HEK293 (cell line): ENCODE measurements at regions not wholly inside any gene's neighbourhood (a gene's known extent, or its start where the extent isn't known, plus 50 kb on each side); places are given as distances from the start of the nearest gene placed in this dataset.

Experiments
- CTCF ChIA-PET: fragments of 350-600 bp; formaldehyde crosslinking; extraction: SDS; loops from one replicate; lab custom pipeline; 2021; ENCODE audit warnings: antibody characterized with exemption; lab: Yijun Ruan, JAX
- POLR2A ChIA-PET: fragments of 300-600 bp; formaldehyde crosslinking; extraction: SDS; loops from one replicate; lab custom pipeline; 2020; ENCODE audit warnings: antibody characterized with exemption, inconsistent platforms; lab: Yijun Ruan, JAX
- H3K27ac ChIP-seq: fragments of 200-500 bp; sonication (Bioruptor generic); 2 replicates; pipeline ENCODE4 v1.5.1; 2014; ENCODE audit warnings: low read depth, low read length, control low read depth, inconsistent platforms; ENCODE audit errors: extremely low read depth
- H3K36me3 ChIP-seq, 2 experiments: fragments of 200-500 bp in 1 of 2; sonication (Bioruptor generic) in 1 of 2; 1 replicate in 1 of 2; 2 replicates in 1 of 2; pipeline ENCODE4 v1.5.1; 2014 to 2017; ENCODE audit warnings: inconsistent platforms in 2 of 2, low read length in 2 of 2; ENCODE audit not compliant: control insufficient read depth in 2 of 2, insufficient read depth in 1 of 2
- H3K4me1 ChIP-seq: fragments of 200-500 bp; sonication (Bioruptor generic); 2 replicates; pipeline ENCODE4 v1.5.1; 2014; ENCODE audit warnings: mild to moderate bottlenecking, low read length, inconsistent platforms; ENCODE audit not compliant: control insufficient read depth, insufficient read depth
- H3K4me3 ChIP-seq: 2 replicates; pipeline ENCODE4 v1.5.1; 2011; ENCODE audit warnings: low read depth, mild to moderate bottlenecking, control low read depth, low read length, moderate library complexity
- H3K9me3 ChIP-seq: fragments of 200-500 bp; sonication (Bioruptor generic); 2 replicates; pipeline ENCODE4 v1.5.1; 2014; ENCODE audit warnings: low read depth, low read length, inconsistent platforms; ENCODE audit not compliant: control insufficient read depth, insufficient read depth
- BCL11A ChIP-seq: fragments of 450-650 bp; formaldehyde crosslinking; IDR thresholded peaks from 2 replicates; pipeline ENCODE4 v1.5.1; 2016; ENCODE audit warnings: low read depth, missing biosample characterization, missing genetic modification characterization
- EGR2 ChIP-seq: fragments of 450-650 bp; formaldehyde crosslinking; IDR thresholded peaks from 2 replicates; pipeline ENCODE4 v1.5.1; 2016; ENCODE audit warnings: low read depth, missing biosample characterization, missing genetic modification characterization
- GLIS1 ChIP-seq: fragments of 450-650 bp; formaldehyde crosslinking; IDR thresholded peaks from 2 replicates; pipeline ENCODE4 v1.5.1; 2016; ENCODE audit warnings: missing biosample characterization, missing genetic modification characterization
- GLIS2 ChIP-seq: fragments of 450-650 bp; formaldehyde crosslinking; IDR thresholded peaks from 2 replicates; pipeline ENCODE4 v1.5.1; 2016; ENCODE audit warnings: missing biosample characterization, missing genetic modification characterization
- IKZF3 ChIP-seq: fragments of 450-650 bp; IDR thresholded peaks from 2 replicates; pipeline ENCODE4 v1.5.0; 2018; ENCODE audit warnings: missing biosample characterization, mild to moderate bottlenecking, missing genetic modification characterization, moderate library complexity
- KLF8 ChIP-seq: fragments of 450-650 bp; formaldehyde crosslinking; IDR thresholded peaks from 2 replicates; pipeline ENCODE4 v1.5.1; 2016; ENCODE audit warnings: missing biosample characterization, missing genetic modification characterization
- SCRT2 ChIP-seq: fragments of 450-650 bp; formaldehyde crosslinking; IDR thresholded peaks from 2 replicates; pipeline ENCODE4 v1.5.1; 2016; ENCODE audit warnings: missing biosample characterization, missing genetic modification characterization
- ZFHX2 ChIP-seq: fragments of 450-650 bp; formaldehyde crosslinking; conservative IDR thresholded peaks from 2 replicates; pipeline ENCODE4 v1.5.1; 2016; ENCODE audit warnings: missing biosample characterization, missing genetic modification characterization
- ZNF10 ChIP-seq: fragments of 450-650 bp; formaldehyde crosslinking; IDR thresholded peaks from 2 replicates; pipeline ENCODE4 v1.5.1; 2017; ENCODE audit warnings: missing biosample characterization, missing genetic modification characterization
- ZNF112 ChIP-seq: fragments of 450-650 bp; formaldehyde crosslinking; IDR thresholded peaks from 2 replicates; pipeline ENCODE4 v1.5.0; 2017; ENCODE audit warnings: missing biosample characterization, missing genetic modification characterization
- ZNF121 ChIP-seq: fragments of 450-650 bp; formaldehyde crosslinking; IDR thresholded peaks from 2 replicates; pipeline ENCODE4 v1.5.1; 2016; ENCODE audit warnings: missing biosample characterization, missing genetic modification characterization
- ZNF19 ChIP-seq: fragments of 450-650 bp; formaldehyde crosslinking; IDR thresholded peaks from 2 replicates; pipeline ENCODE4; 2016; ENCODE audit warnings: missing biosample characterization, missing genetic modification characterization, low read depth
- ZNF274 ChIP-seq, 2 experiments: fragments of 200-500 bp in 1 of 2; fragments of 450-650 bp in 1 of 2; sonication (Bioruptor generic) in 1 of 2; formaldehyde crosslinking in 1 of 2; IDR thresholded peaks; 2 replicates each; pipeline versions ENCODE4 v1.5.1 to v1.6.1; 2014 to 2016; ENCODE audit warnings: borderline replicate concordance in 1 of 2, inconsistent platforms in 1 of 2, low read length in 1 of 2, missing biosample characterization in 1 of 2, missing genetic modification characterization in 1 of 2
- ZNF292 ChIP-seq: fragments of 450-650 bp; formaldehyde crosslinking; IDR thresholded peaks from 2 replicates; pipeline ENCODE4 v1.5.1; 2016; ENCODE audit warnings: low read depth, missing biosample characterization, missing genetic modification characterization, borderline replicate concordance
- ZNF530 ChIP-seq: fragments of 450-650 bp; formaldehyde crosslinking; IDR thresholded peaks from 2 replicates; pipeline ENCODE4 v1.5.1; 2016; ENCODE audit warnings: low read depth, missing biosample characterization, missing genetic modification characterization
- ZNF544 ChIP-seq: fragments of 450-650 bp; formaldehyde crosslinking; IDR thresholded peaks from 2 replicates; pipeline ENCODE4 v1.5.0; 2017; ENCODE audit warnings: missing biosample characterization, missing genetic modification characterization
- ZNF548 ChIP-seq: fragments of 450-650 bp; formaldehyde crosslinking; IDR thresholded peaks from 2 replicates; pipeline ENCODE4 v1.5.1; 2016; ENCODE audit warnings: missing biosample characterization, missing genetic modification characterization
- ZNF623 ChIP-seq: fragments of 450-650 bp; formaldehyde crosslinking; IDR thresholded peaks from 2 replicates; pipeline ENCODE4 v1.5.1; 2016; ENCODE audit warnings: missing biosample characterization, missing genetic modification characterization
- ZNF658 ChIP-seq: fragments of 450-650 bp; formaldehyde crosslinking; IDR thresholded peaks from 2 replicates; pipeline ENCODE4; 2016; ENCODE audit warnings: missing biosample characterization, missing genetic modification characterization
- ZNF670 ChIP-seq: fragments of 450-650 bp; formaldehyde crosslinking; IDR thresholded peaks from 2 replicates; pipeline ENCODE4 v1.5.1; 2016; ENCODE audit warnings: missing biosample characterization, missing genetic modification characterization, low read depth
- ZSCAN16 ChIP-seq: fragments of 450-650 bp; formaldehyde crosslinking; IDR thresholded peaks from 2 replicates; pipeline ENCODE4 v1.5.1; 2016; ENCODE audit warnings: missing biosample characterization, missing genetic modification characterization
- TF ChIP-seq, protein P1 (sequence below): fragments of 450-650 bp; IDR thresholded peaks from 2 replicates; pipeline ENCODE4 v1.5.1; 2018; ENCODE audit warnings: missing biosample characterization, missing genetic modification characterization
- TF ChIP-seq, protein P2 (sequence below): fragments of 450-650 bp; formaldehyde crosslinking; IDR thresholded peaks from 2 replicates; pipeline ENCODE4 v1.5.1; 2016; ENCODE audit warnings: missing biosample characterization, missing genetic modification characterization, borderline replicate concordance
- TF ChIP-seq, protein P3 (sequence below): fragments of 450-650 bp; formaldehyde crosslinking; IDR thresholded peaks from 2 replicates; pipeline ENCODE4 v1.5.1; 2017; ENCODE audit warnings: missing biosample characterization, mild to moderate bottlenecking, missing genetic modification characterization, moderate library complexity
- TF ChIP-seq, protein P4 (sequence below): fragments of 450-650 bp; formaldehyde crosslinking; IDR thresholded peaks from 2 replicates; pipeline ENCODE4 v1.5.1; 2016; ENCODE audit warnings: missing biosample characterization, missing genetic modification characterization
- TF ChIP-seq, protein P5 (sequence below): fragments of 450-650 bp; formaldehyde crosslinking; IDR thresholded peaks from 2 replicates; pipeline ENCODE4 v1.5.1; 2016; ENCODE audit warnings: missing biosample characterization, missing genetic modification characterization
- TF ChIP-seq, protein P6 (sequence below): fragments of 450-650 bp; formaldehyde crosslinking; IDR thresholded peaks from 2 replicates; pipeline ENCODE4 v1.5.1; 2017; ENCODE audit warnings: missing biosample characterization, missing genetic modification characterization

DNA sequence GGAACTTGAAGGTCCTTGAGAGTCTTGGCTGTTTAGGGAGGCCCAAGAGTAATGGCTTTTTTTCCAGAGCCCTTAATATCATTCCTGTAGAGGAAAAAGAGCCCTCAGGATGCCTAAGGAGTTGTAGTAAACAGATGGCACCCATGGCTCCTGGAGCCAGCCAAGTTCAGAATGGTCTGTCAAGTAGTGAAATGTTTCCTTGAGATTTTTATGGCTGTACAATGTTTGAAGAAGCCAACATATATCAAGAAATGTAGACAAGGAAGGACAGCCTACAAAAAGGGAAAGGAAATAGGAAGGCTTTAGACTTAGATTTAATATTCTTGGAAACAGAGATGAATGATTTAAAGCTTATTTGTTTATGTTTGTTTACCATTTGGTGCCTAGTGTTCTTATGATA lies 334.8 kb downstream of the SATB1 start:
- H3K9me3 ChIP-seq: no peaks in the 10 kb centered on the region
- ChIA-PET CTCF (no interaction called here), POLR2A (no interaction called here)
- H3K36me3 ChIP-seq: no peaks in the 10 kb centered on the region
- no peak overlapping the region for H3K27ac ChIP-seq
- H3K4me3 ChIP-seq: no peak overlapping the region
- no peak for TF ChIP-seq GLIS1 (tag by site-specific recombination)
- TF ChIP-seq, protein P1, sequence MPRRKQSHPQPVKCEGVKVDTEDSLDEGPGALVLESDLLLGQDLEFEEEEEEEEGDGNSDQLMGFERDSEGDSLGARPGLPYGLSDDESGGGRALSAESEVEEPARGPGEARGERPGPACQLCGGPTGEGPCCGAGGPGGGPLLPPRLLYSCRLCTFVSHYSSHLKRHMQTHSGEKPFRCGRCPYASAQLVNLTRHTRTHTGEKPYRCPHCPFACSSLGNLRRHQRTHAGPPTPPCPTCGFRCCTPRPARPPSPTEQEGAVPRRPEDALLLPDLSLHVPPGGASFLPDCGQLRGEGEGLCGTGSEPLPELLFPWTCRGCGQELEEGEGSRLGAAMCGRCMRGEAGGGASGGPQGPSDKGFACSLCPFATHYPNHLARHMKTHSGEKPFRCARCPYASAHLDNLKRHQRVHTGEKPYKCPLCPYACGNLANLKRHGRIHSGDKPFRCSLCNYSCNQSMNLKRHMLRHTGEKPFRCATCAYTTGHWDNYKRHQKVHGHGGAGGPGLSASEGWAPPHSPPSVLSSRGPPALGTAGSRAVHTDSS (tag by site-specific recombination): no peak
- TF ChIP-seq ZNF10 (tag by site-specific recombination): no peak
- no peak for TF ChIP-seq ZNF121 (tag by site-specific recombination)
- TF ChIP-seq, protein P2, sequence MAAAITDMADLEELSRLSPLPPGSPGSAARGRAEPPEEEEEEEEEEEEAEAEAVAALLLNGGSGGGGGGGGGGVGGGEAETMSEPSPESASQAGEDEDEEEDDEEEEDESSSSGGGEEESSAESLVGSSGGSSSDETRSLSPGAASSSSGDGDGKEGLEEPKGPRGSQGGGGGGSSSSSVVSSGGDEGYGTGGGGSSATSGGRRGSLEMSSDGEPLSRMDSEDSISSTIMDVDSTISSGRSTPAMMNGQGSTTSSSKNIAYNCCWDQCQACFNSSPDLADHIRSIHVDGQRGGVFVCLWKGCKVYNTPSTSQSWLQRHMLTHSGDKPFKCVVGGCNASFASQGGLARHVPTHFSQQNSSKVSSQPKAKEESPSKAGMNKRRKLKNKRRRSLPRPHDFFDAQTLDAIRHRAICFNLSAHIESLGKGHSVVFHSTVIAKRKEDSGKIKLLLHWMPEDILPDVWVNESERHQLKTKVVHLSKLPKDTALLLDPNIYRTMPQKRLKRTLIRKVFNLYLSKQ: no peak
- TF ChIP-seq ZNF274 (IDR thresholded peaks at IDR 0.05; ENCODE audit: low read length): no peak
- no peak for TF ChIP-seq ZNF274 (tag by site-specific recombination; IDR thresholded peaks at IDR 0.05; ENCODE audit: borderline replicate concordance)
- no peak for TF ChIP-seq ZNF548
- TF ChIP-seq, protein P3, sequence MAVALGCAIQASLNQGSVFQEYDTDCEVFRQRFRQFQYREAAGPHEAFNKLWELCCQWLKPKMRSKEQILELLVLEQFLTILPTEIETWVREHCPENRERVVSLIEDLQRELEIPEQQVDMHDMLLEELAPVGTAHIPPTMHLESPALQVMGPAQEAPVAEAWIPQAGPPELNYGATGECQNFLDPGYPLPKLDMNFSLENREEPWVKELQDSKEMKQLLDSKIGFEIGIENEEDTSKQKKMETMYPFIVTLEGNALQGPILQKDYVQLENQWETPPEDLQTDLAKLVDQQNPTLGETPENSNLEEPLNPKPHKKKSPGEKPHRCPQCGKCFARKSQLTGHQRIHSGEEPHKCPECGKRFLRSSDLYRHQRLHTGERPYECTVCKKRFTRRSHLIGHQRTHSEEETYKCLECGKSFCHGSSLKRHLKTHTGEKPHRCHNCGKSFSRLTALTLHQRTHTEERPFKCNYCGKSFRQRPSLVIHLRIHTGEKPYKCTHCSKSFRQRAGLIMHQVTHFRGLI (tag by site-specific recombination): no peak
- TF ChIP-seq ZSCAN16 (tag by site-specific recombination): no peak
- TF ChIP-seq ZNF112 (tag by site-specific recombination): no peak
- TF ChIP-seq ZNF530: no peak
- no peak for TF ChIP-seq BCL11A (tag by site-specific recombination)
- TF ChIP-seq IKZF3 (tag by site-specific recombination): no peak
- no peak for TF ChIP-seq ZNF544 (tag by site-specific recombination)
- TF ChIP-seq, protein P4, sequence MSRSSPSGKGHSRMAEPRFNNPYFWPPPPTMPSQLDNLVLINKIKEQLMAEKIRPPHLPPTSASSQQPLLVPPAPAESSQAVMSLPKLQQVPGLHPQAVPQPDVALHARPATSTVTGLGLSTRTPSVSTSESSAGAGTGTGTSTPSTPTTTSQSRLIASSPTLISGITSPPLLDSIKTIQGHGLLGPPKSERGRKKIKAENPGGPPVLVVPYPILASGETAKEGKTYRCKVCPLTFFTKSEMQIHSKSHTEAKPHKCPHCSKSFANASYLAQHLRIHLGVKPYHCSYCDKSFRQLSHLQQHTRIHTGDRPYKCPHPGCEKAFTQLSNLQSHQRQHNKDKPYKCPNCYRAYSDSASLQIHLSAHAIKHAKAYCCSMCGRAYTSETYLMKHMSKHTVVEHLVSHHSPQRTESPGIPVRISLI (tag by site-specific recombination): no peak
- TF ChIP-seq, protein P5, sequence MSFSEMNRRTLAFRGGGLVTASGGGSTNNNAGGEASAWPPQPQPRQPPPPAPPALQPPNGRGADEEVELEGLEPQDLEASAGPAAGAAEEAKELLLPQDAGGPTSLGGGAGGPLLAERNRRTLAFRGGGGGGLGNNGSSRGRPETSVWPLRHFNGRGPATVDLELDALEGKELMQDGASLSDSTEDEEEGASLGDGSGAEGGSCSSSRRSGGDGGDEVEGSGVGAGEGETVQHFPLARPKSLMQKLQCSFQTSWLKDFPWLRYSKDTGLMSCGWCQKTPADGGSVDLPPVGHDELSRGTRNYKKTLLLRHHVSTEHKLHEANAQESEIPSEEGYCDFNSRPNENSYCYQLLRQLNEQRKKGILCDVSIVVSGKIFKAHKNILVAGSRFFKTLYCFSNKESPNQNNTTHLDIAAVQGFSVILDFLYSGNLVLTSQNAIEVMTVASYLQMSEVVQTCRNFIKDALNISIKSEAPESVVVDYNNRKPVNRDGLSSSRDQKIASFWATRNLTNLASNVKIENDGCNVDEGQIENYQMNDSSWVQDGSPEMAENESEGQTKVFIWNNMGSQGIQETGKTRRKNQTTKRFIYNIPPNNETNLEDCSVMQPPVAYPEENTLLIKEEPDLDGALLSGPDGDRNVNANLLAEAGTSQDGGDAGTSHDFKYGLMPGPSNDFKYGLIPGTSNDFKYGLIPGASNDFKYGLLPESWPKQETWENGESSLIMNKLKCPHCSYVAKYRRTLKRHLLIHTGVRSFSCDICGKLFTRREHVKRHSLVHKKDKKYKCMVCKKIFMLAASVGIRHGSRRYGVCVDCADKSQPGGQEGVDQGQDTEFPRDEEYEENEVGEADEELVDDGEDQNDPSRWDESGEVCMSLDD (tag by site-specific recombination): no peak
- no peak for TF ChIP-seq ZNF658
- TF ChIP-seq ZNF670 (tag by site-specific recombination): no peak
- peaks cover 4% of the 10 kb centered on the region for H3K4me1 ChIP-seq

DNA sequence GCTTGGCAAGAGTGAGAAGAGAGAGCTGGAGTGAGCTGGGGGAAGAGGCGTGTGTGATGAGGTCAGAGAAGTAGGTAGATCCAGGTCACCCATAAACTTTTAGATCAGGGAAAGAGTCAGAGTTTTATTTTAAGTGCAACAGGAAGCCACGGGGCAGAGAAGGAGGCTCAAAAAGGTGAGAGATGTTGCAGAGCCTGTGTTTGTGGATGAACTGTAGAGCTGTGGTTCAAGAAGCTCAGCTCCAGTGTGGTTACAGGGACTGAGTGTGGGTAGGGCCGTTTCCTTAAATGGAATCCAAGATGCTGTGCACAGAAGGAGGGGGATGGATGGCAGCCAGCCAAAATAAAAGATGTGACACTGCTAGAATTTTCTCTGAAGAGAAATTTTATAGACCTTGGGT lies 337.2 kb downstream of the SATB1 start:
- Histone ChIP-seq H3K36me3 (no peaks in the 10 kb centered on the region), H3K4me1 (peaks cover 7% of the 10 kb centered on the region), H3K27ac (no peak overlapping the region), H3K4me3 (no peak overlapping the region), H3K9me3 (no peaks in the 10 kb centered on the region)
- ChIA-PET POLR2A (no interaction called here), CTCF (no interaction called here)
- TF ChIP-seq SCRT2 (tag by site-specific recombination) (0 out of 2 replicates have a peak, but pooled peaks have one; percentile 16), ZFHX2 (tag by site-specific recombination) (peak; percentile 49; the same call in 1 of the 2 replicates), ZNF623 (tag by site-specific recombination) (no peak), EGR2 (tag by site-specific recombination) (peak; percentile 65; the same call in 1 of the 2 replicates), ZNF292 (tag by site-specific recombination) (no peak), ZNF19 (no peak), KLF8 (tag by site-specific recombination) (no peak), GLIS2 (no peak)
- TF ChIP-seq, protein P6, sequence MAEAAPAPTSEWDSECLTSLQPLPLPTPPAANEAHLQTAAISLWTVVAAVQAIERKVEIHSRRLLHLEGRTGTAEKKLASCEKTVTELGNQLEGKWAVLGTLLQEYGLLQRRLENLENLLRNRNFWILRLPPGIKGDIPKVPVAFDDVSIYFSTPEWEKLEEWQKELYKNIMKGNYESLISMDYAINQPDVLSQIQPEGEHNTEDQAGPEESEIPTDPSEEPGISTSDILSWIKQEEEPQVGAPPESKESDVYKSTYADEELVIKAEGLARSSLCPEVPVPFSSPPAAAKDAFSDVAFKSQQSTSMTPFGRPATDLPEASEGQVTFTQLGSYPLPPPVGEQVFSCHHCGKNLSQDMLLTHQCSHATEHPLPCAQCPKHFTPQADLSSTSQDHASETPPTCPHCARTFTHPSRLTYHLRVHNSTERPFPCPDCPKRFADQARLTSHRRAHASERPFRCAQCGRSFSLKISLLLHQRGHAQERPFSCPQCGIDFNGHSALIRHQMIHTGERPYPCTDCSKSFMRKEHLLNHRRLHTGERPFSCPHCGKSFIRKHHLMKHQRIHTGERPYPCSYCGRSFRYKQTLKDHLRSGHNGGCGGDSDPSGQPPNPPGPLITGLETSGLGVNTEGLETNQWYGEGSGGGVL (tag by site-specific recombination): peak; percentile 16; the same call in 1 of the 2 replicates
